ENCODE measurements at regions not wholly inside any gene's neighbourhood (a gene's known extent, or its start where the extent isn't known, plus 50 kb on each side); places are given as distances from the start of the nearest gene placed in this dataset.
A peak's percentile ranks its signal among the peaks of the same experiment; 100 is the strongest.

DNA sequence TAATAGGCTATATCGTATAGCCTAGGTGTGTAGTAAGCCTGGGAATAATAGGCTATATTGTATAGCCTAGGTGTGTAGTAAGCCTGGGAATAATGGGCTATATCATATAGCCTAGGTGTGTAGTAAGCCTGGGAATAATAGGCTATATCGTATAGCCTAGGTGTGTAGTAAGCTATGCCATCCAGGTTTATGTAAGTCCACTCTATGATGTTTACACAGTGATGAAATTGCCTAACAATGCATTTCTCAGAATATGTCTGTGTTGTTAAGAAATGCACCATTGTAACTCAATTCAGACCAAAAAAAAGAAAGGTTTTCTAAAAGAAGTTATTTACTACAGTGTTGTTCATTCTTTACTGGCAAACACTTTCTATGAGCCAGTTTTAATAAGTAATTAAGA, 1387.2 kb downstream of the STIM2 start:
- H3K36me3 ChIP-seq (ENCODE audit: insufficient read depth, low read length) = no peaks in the 10 kb centered on the region
- H3K9me3 ChIP-seq (ENCODE audit: low read length) = no peaks in the 10 kb centered on the region
- no peak overlapping the region for H3K4me3 Mint-ChIP-seq
- H3K27ac Mint-ChIP-seq = no peak overlapping the region
- peaks cover 3 to 10% (median 6%) of the 10 kb centered on the region in 5 donors for H3K9me3 Mint-ChIP-seq
- H3K4me1 Mint-ChIP-seq = no peaks in the 10 kb centered on the region
- H3K36me3 Mint-ChIP-seq = no peaks in the 10 kb centered on the region
- ChIA-PET POLR2A (no interaction called here), CTCF (no interaction called here)
- H3K27me3 Mint-ChIP-seq = no peaks in the 10 kb centered on the region
- DNase-seq = no peak
- H3K4me1 ChIP-seq (ENCODE audit: insufficient read depth, low read length) = no peaks in the 10 kb centered on the region
- no peak overlapping the region for H3K27ac ChIP-seq (ENCODE audit: low read depth, low read length)
- H3K4me3 ChIP-seq (ENCODE audit: low read length) = no peak overlapping the region
- H3K27me3 ChIP-seq (ENCODE audit: insufficient read depth, low read length, poor library complexity, severe bottlenecking) = no peaks in the 10 kb centered on the region

DNA sequence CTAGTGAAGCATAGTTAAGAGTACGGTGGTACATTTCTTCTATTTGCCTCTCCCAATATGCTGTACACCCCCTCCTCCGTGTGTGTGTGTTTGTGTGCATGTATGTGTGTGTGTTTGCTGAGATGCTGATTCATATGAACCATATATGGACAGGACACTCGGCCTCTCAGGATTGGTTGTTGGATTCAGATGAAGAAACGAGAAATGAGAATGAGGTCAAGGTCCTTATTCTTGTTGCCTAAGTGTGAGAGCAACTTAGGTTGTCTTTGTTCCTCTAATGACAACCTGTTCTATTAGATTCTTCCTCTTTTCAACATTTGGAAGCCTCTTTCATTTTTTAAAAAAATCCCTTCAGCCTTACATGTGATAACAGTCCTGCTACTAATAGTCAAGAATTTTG, 1387.6 kb downstream of the STIM2 start:
- H3K27me3 ChIP-seq (ENCODE audit: insufficient read depth, low read length, poor library complexity, severe bottlenecking) = no peaks in the 10 kb centered on the region
- H3K9me3 ChIP-seq (ENCODE audit: low read length) = no peaks in the 10 kb centered on the region
- Mint-ChIP-seq H3K36me3 (no peaks in the 10 kb centered on the region), H3K4me1 (no peaks in the 10 kb centered on the region), H3K27me3 (no peaks in the 10 kb centered on the region), H3K4me3 (no peak overlapping the region), H3K9me3 (peaks cover 3 to 9% (median 6%) of the 10 kb centered on the region in 5 donors), H3K27ac (peak overlapping the region in 1 of 8 donors; percentile 46)
- H3K27ac ChIP-seq (ENCODE audit: low read depth, low read length) = no peak overlapping the region
- no peak for DNase-seq
- no peaks in the 10 kb centered on the region for H3K4me1 ChIP-seq (ENCODE audit: insufficient read depth, low read length)
- H3K4me3 ChIP-seq (ENCODE audit: low read length) = no peak overlapping the region
- ChIA-PET CTCF (no interaction called here), POLR2A (no interaction called here)
- H3K36me3 ChIP-seq (ENCODE audit: insufficient read depth, low read length) = no peaks in the 10 kb centered on the region

DNA sequence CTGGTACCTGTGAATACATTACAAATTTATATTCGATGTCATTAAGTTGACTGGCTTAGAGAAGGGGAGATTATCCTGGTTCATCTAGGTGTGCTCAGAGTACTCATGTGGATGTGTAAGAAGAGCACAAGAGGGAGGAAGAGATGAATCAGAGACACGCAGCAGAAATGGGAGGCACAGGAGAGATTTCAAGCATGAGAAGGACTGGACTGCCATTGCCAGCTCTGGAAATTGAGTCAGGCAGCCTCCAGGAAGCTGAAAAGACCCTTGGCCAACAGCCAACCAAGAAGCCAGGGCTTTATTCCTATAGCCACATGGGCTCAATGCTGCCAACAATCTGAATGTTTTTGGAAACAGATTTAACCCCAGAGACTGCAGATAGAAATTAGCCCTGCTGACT, 1390.0 kb downstream of the STIM2 start:
- H3K9me3 ChIP-seq (ENCODE audit: low read length) = no peaks in the 10 kb centered on the region
- Mint-ChIP-seq H3K27me3 (no peaks in the 10 kb centered on the region), H3K27ac (no peak overlapping the region), H3K4me3 (no peak overlapping the region), H3K4me1 (no peaks in the 10 kb centered on the region), H3K9me3 (peaks cover 7 to 14% (median 10%) of the 10 kb centered on the region in 5 donors), H3K36me3 (no peaks in the 10 kb centered on the region)
- no peak overlapping the region for H3K4me3 ChIP-seq (ENCODE audit: low read length)
- no peak for DNase-seq
- ChIA-PET CTCF (no interaction called here), POLR2A (no interaction called here)
- no peak overlapping the region for H3K27ac ChIP-seq (ENCODE audit: low read depth, low read length)
- H3K36me3 ChIP-seq (ENCODE audit: insufficient read depth, low read length) = no peaks in the 10 kb centered on the region
- H3K27me3 ChIP-seq (ENCODE audit: insufficient read depth, low read length, poor library complexity, severe bottlenecking) = no peaks in the 10 kb centered on the region
- H3K4me1 ChIP-seq (ENCODE audit: insufficient read depth, low read length) = no peaks in the 10 kb centered on the region

DNA sequence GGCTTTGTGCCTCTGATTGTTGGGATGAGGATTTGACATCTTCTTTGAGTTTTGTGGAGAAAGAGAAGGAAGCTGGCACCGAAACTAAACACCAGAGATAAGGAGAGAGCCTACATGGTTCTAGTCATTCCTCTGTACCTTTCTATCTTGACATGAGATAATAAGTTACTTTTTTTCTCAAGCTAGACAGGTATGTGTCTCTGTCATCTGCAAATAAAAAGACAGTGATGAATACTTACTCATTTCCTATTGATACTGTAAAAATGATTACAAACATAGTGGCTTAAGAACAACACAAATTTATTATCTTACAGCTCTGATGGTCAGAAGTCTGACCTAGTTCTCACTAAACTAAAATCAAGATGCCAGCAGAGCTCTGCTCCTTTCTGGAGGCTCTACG, 1391.2 kb downstream of the STIM2 start:
- ChIA-PET POLR2A (no interaction called here), CTCF (no interaction called here)
- no peaks in the 10 kb centered on the region for H3K4me1 Mint-ChIP-seq
- H3K9me3 Mint-ChIP-seq = peaks cover 9 to 17% (median 16%) of the 10 kb centered on the region in 5 donors
- Histone ChIP-seq H3K36me3 (ENCODE audit: insufficient read depth, low read length) (no peaks in the 10 kb centered on the region), H3K27me3 (ENCODE audit: insufficient read depth, low read length, poor library complexity, severe bottlenecking) (no peaks in the 10 kb centered on the region), H3K9me3 (ENCODE audit: low read length) (no peaks in the 10 kb centered on the region), H3K4me3 (ENCODE audit: low read length) (no peak overlapping the region), H3K4me1 (ENCODE audit: insufficient read depth, low read length) (no peaks in the 10 kb centered on the region), H3K27ac (ENCODE audit: low read depth, low read length) (no peak overlapping the region)
- H3K27ac Mint-ChIP-seq = no peak overlapping the region
- H3K27me3 Mint-ChIP-seq = no peaks in the 10 kb centered on the region
- DNase-seq = no peak
- no peak overlapping the region for H3K4me3 Mint-ChIP-seq
- H3K36me3 Mint-ChIP-seq = no peaks in the 10 kb centered on the region

DNA sequence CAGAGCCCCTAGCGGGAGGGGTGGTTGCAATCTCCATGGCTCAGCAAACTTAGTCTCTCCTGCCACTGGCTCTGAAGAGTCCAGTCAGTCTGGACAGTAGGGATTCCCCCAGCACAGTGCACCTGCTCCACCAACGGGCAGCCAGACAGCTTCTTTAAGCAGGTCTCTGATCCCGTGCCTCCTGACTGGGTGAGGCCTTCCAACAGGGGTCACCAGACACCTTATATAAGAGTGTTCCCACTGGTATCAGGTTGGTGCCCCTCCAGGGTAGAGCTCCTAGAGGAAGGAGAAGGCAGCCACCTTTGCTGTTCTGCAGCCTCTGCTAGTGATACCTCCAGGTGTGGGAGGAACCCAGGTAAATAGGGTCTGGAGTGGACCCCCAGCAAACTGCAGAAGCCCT, 1393.4 kb downstream of the STIM2 start:
- Histone ChIP-seq H3K27me3 (ENCODE audit: insufficient read depth, low read length, poor library complexity, severe bottlenecking) (no peaks in the 10 kb centered on the region), H3K36me3 (ENCODE audit: insufficient read depth, low read length) (no peaks in the 10 kb centered on the region), H3K4me1 (ENCODE audit: insufficient read depth, low read length) (no peaks in the 10 kb centered on the region), H3K9me3 (ENCODE audit: low read length) (no peaks in the 10 kb centered on the region), H3K27ac (ENCODE audit: low read depth, low read length) (no peak overlapping the region), H3K4me3 (ENCODE audit: low read length) (no peak overlapping the region)
- no peaks in the 10 kb centered on the region for H3K36me3 Mint-ChIP-seq
- ChIA-PET POLR2A (no interaction called here), CTCF (no interaction called here)
- H3K27ac Mint-ChIP-seq = no peak overlapping the region
- no peak overlapping the region for H3K4me3 Mint-ChIP-seq
- DNase-seq = no peak
- no peaks in the 10 kb centered on the region for H3K27me3 Mint-ChIP-seq
- peaks cover 11 to 21% (median 19%) of the 10 kb centered on the region in 5 donors for H3K9me3 Mint-ChIP-seq
- H3K4me1 Mint-ChIP-seq = no peaks in the 10 kb centered on the region

DNA sequence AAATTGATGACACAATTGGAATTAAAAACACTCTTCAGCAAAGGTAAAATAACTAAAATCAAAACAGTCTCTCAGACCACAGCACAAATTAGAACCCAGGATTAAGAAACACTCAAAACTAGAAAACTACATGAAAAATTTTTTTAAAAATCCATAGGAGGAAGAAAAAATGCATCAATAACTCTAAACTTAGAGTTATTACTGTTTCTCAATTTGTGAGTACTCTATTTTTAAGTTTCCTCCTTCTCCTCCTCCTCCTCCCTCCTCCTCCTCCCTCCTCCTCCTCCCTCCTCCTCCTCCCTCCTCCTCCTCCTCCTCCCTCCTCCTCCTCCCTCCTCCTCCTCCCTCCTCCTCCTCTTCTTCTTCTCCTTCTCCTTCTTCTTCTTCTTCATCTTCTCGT, 1395.7 kb downstream of the STIM2 start:
- no peak overlapping the region for H3K4me3 ChIP-seq (ENCODE audit: low read length)
- ChIA-PET POLR2A (no interaction called here), CTCF (no interaction called here)
- no peak for DNase-seq
- H3K9me3 ChIP-seq (ENCODE audit: low read length) = no peaks in the 10 kb centered on the region
- Mint-ChIP-seq H3K27me3 (no peaks in the 10 kb centered on the region), H3K36me3 (no peaks in the 10 kb centered on the region), H3K4me3 (no peak overlapping the region), H3K4me1 (no peaks in the 10 kb centered on the region), H3K9me3 (peaks cover 9 to 26% (median 19%) of the 10 kb centered on the region in 5 donors), H3K27ac (no peak overlapping the region)
- no peak overlapping the region for H3K27ac ChIP-seq (ENCODE audit: low read depth, low read length)
- no peaks in the 10 kb centered on the region for H3K4me1 ChIP-seq (ENCODE audit: insufficient read depth, low read length)
- no peaks in the 10 kb centered on the region for H3K36me3 ChIP-seq (ENCODE audit: insufficient read depth, low read length)
- no peaks in the 10 kb centered on the region for H3K27me3 ChIP-seq (ENCODE audit: insufficient read depth, low read length, poor library complexity, severe bottlenecking)

DNA sequence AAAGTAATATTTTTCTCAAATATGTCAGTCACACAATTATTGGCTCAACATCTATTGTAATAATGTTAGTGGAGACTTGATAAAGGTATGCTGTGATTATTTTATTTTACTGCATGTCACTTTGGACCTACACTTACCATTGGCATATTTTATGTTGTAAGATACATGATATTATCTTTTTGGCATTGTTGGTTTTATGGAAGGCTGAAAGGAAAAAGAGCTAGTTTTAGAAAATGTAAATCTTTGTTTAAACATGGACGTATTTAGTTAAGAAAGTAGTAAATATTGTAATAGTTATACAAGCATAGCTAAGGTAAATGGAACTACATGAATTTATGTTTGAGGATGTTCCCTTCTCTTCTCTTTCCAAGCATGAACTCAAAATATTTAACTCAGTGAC, 1399.3 kb downstream of the STIM2 start:
- ChIA-PET CTCF (no interaction called here), POLR2A (no interaction called here)
- Histone ChIP-seq H3K9me3 (ENCODE audit: low read length) (no peaks in the 10 kb centered on the region), H3K4me1 (ENCODE audit: insufficient read depth, low read length) (no peaks in the 10 kb centered on the region), H3K4me3 (ENCODE audit: low read length) (no peak overlapping the region), H3K27ac (ENCODE audit: low read depth, low read length) (no peak overlapping the region), H3K36me3 (ENCODE audit: insufficient read depth, low read length) (no peaks in the 10 kb centered on the region), H3K27me3 (ENCODE audit: insufficient read depth, low read length, poor library complexity, severe bottlenecking) (no peaks in the 10 kb centered on the region)
- H3K4me3 Mint-ChIP-seq = no peak overlapping the region
- H3K27me3 Mint-ChIP-seq = no peaks in the 10 kb centered on the region
- no peak for DNase-seq
- H3K27ac Mint-ChIP-seq = no peak overlapping the region
- H3K9me3 Mint-ChIP-seq = peaks cover 7 to 33% (median 24%) of the 10 kb centered on the region in 5 donors
- H3K36me3 Mint-ChIP-seq = no peaks in the 10 kb centered on the region
- H3K4me1 Mint-ChIP-seq = no peaks in the 10 kb centered on the region

DNA sequence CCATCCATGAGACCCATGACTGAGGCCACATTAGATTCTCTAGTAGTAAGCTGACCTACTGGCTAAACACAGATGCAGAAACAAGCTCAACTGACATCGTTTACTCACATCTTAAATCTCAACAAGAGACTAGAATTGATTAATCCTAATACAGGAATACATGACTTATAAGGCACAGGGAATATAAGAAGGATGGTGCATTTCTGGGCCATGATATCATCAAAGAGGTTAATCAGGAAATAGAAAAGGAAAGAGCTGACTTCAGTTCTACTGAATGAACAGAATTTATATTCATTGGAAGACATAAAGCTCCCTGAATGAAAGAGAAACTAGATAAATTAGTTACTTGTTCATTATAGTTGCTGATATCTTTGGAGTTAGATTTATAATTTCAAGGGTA, 1406.5 kb downstream of the STIM2 start:
- DNase-seq = no peak
- Mint-ChIP-seq H3K9me3 (peaks cover 0 to 11% (median 4%) of the 10 kb centered on the region in 5 donors), H3K4me1 (no peaks in the 10 kb centered on the region), H3K36me3 (no peaks in the 10 kb centered on the region), H3K4me3 (no peak overlapping the region), H3K27me3 (peaks cover 0 to 1% of the 10 kb centered on the region in 2 donors), H3K27ac (no peak overlapping the region)
- H3K27me3 ChIP-seq (ENCODE audit: insufficient read depth, low read length, poor library complexity, severe bottlenecking) = no peaks in the 10 kb centered on the region
- ChIA-PET POLR2A (no interaction called here), CTCF (no interaction called here)
- no peaks in the 10 kb centered on the region for H3K36me3 ChIP-seq (ENCODE audit: insufficient read depth, low read length)
- no peak overlapping the region for H3K27ac ChIP-seq (ENCODE audit: low read depth, low read length)
- H3K4me1 ChIP-seq (ENCODE audit: insufficient read depth, low read length) = no peaks in the 10 kb centered on the region
- H3K4me3 ChIP-seq (ENCODE audit: low read length) = no peak overlapping the region
- H3K9me3 ChIP-seq (ENCODE audit: low read length) = no peaks in the 10 kb centered on the region

DNA sequence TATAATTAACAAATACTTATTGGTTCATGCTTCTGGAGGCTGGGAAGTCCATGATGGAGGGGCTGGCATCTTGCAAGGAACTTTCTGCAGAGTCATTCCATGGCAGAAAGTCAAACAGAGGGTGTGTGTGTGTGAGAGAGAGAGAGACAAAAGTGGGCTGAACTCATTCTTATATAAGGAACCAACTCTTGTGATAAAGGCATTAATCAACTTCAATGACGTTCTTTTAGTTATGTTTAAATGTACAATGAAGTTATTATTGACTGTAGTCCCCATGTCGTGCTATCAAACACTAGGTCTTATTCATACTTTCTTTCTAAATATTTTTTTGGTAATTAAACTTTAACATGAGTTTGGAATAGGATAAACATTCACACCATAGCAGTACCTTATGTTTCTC, 1408.8 kb downstream of the STIM2 start:
- H3K4me1 ChIP-seq (ENCODE audit: insufficient read depth, low read length) = no peaks in the 10 kb centered on the region
- ChIA-PET CTCF (no interaction called here), POLR2A (no interaction called here)
- H3K27ac Mint-ChIP-seq = no peak overlapping the region
- no peaks in the 10 kb centered on the region for H3K27me3 ChIP-seq (ENCODE audit: insufficient read depth, low read length, poor library complexity, severe bottlenecking)
- no peak overlapping the region for H3K27ac ChIP-seq (ENCODE audit: low read depth, low read length)
- H3K4me1 Mint-ChIP-seq = no peaks in the 10 kb centered on the region
- H3K4me3 ChIP-seq (ENCODE audit: low read length) = no peak overlapping the region
- H3K9me3 ChIP-seq (ENCODE audit: low read length) = no peaks in the 10 kb centered on the region
- no peak overlapping the region for H3K4me3 Mint-ChIP-seq
- H3K27me3 Mint-ChIP-seq = peaks cover 0 to 1% of the 10 kb centered on the region in 2 donors
- H3K36me3 Mint-ChIP-seq = no peaks in the 10 kb centered on the region
- peaks cover 0 to 9% (median 2%) of the 10 kb centered on the region in 5 donors for H3K9me3 Mint-ChIP-seq
- no peaks in the 10 kb centered on the region for H3K36me3 ChIP-seq (ENCODE audit: insufficient read depth, low read length)
- no peak for DNase-seq
